ENCODE measurements at regions not wholly inside any gene's neighbourhood (a gene's known extent, or its start where the extent isn't known, plus 50 kb on each side); places are given as distances from the start of the nearest gene placed in this dataset.

- TF ChIP-seq, protein P1, sequence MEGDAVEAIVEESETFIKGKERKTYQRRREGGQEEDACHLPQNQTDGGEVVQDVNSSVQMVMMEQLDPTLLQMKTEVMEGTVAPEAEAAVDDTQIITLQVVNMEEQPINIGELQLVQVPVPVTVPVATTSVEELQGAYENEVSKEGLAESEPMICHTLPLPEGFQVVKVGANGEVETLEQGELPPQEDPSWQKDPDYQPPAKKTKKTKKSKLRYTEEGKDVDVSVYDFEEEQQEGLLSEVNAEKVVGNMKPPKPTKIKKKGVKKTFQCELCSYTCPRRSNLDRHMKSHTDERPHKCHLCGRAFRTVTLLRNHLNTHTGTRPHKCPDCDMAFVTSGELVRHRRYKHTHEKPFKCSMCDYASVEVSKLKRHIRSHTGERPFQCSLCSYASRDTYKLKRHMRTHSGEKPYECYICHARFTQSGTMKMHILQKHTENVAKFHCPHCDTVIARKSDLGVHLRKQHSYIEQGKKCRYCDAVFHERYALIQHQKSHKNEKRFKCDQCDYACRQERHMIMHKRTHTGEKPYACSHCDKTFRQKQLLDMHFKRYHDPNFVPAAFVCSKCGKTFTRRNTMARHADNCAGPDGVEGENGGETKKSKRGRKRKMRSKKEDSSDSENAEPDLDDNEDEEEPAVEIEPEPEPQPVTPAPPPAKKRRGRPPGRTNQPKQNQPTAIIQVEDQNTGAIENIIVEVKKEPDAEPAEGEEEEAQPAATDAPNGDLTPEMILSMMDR (conservative IDR thresholded peaks at IDR 0.05 in 1 of 2, IDR thresholded peaks at IDR 0.05 in 1 of 2; ENCODE audit: low read depth in 1 of 2, low read length in 2 of 2): no peak
- no peak for TF ChIP-seq EZH2 (IDR thresholded peaks at IDR 0.05; ENCODE audit: low read length, missing control alignments)
These were observed 101.7 kb upstream of the GRAMD1B start for GRCh38 chr11:123328281-123328867.

Measured in fibroblast of lung (primary cell).